Neural cell (in vitro differentiated cells): ENCODE measurements at regions not wholly inside any gene's neighbourhood (a gene's known extent, or its start where the extent isn't known, plus 50 kb on each side); places are given as distances from the start of the nearest gene placed in this dataset.

Experiments
- CTCF ChIP-seq: fragments of 450-650 bp; IDR thresholded peaks from 2 replicates; pipeline ENCODE4 v1.5.1; 2014; ENCODE audit warnings: antibody characterized with exemption, mild to moderate bottlenecking, moderate library complexity; ENCODE audit not compliant: poor library complexity, severe bottlenecking
- EZH2 ChIP-seq: fragments of 200-600, 300-800 bp; shearing (Covaris generic), sonication (generic); IDR thresholded peaks from 2 replicates; pipeline ENCODE4 v1.6.1; 2014; ENCODE audit warnings: antibody characterized with exemption, low read length, borderline replicate concordance, mild to moderate bottlenecking; ENCODE audit not compliant: insufficient read depth, poor library complexity, severe bottlenecking
- POLR2AphosphoS5 ChIP-seq: IDR thresholded peaks from 2 replicates; pipeline ENCODE4 v1.6.1; 2012
- RAD21 ChIP-seq: fragments of 450-650 bp; conservative IDR thresholded peaks from 2 replicates; pipeline ENCODE4 v1.6.1; 2014; ENCODE audit warnings: antibody characterized with exemption, mild to moderate bottlenecking, moderate library complexity
- REST ChIP-seq: IDR thresholded peaks from 2 replicates; pipeline ENCODE4 v1.6.1; 2012; ENCODE audit warnings: borderline replicate concordance
- TAF1 ChIP-seq: IDR thresholded peaks from 2 replicates; pipeline ENCODE4 v1.6.1; 2012; ENCODE audit warnings: low read depth

GRCh38 chrX:865422-865821 lies 234.8 kb downstream of the SHOX start:
- TF ChIP-seq POLR2AphosphoS5, result no peak
- TF ChIP-seq CTCF, result no peak
- no peak for TF ChIP-seq EZH2
- no peak for TF ChIP-seq RAD21
- TF ChIP-seq TAF1, result no peak
- no peak for TF ChIP-seq REST
